ENCODE measurements at regions not wholly inside any gene's neighbourhood (a gene's known extent, or its start where the extent isn't known, plus 50 kb on each side); places are given as distances from the start of the nearest gene placed in this dataset.
A peak's percentile ranks its signal among the peaks of the same experiment; 100 is the strongest.
"Not testable (repeated sequence)": the region's sequence is repeated elsewhere in the genome, so short reads cannot be mapped to it uniquely, and the experiment has no call there.

GRCh38 chr15:89003865-89004725, 84.2 kb upstream of the ABHD2 start:
- no peak overlapping the region for H3K4me3 ChIP-seq (replicated peaks; ENCODE audit: low read depth, low read length)
- peak; percentile 67 for TF ChIP-seq CTCF (IDR thresholded peaks at IDR 0.05; ENCODE audit: low read length, missing control alignments)
- peak; percentile 74 for DNase-seq (ENCODE audit: low read depth)

GRCh38 chr15:89004726-89005030, 83.6 kb upstream of the ABHD2 start:
- DNase-seq (ENCODE audit: low read depth), result no peak
- TF ChIP-seq CTCF (IDR thresholded peaks at IDR 0.05; ENCODE audit: low read length, missing control alignments), result no peak
- no peak overlapping the region for H3K4me3 ChIP-seq (replicated peaks; ENCODE audit: low read depth, low read length)

GRCh38 chr15:89007527-89007926, 80.7 kb upstream of the ABHD2 start:
- DNase-seq (ENCODE audit: low read depth); H3K4me3 ChIP-seq (replicated peaks; ENCODE audit: low read depth, low read length): not testable (repeated sequence)

- TF ChIP-seq CTCF (IDR thresholded peaks at IDR 0.05; ENCODE audit: low read length, missing control alignments), result no peak
- H3K4me3 ChIP-seq (replicated peaks; ENCODE audit: low read depth, low read length), result no peak overlapping the region
- no peak for DNase-seq (ENCODE audit: low read depth)
Observed at GRCh38 chr15:89007989-89008388, 80.3 kb upstream of the ABHD2 start.

- TF ChIP-seq CTCF (IDR thresholded peaks at IDR 0.05; ENCODE audit: low read length, missing control alignments), result no peak
- DNase-seq (ENCODE audit: low read depth), result no peak
- no peak overlapping the region for H3K4me3 ChIP-seq (replicated peaks; ENCODE audit: low read depth, low read length)
Observed at GRCh38 chr15:89009080-89009479, 79.2 kb upstream of the ABHD2 start.

GRCh38 chr15:89015412-89016097, 72.7 kb upstream of the ABHD2 start:
- DNase-seq (ENCODE audit: low read depth), result no peak
- no peak for TF ChIP-seq CTCF (IDR thresholded peaks at IDR 0.05; ENCODE audit: low read length, missing control alignments)
- no peak overlapping the region for H3K4me3 ChIP-seq (replicated peaks; ENCODE audit: low read depth, low read length)

- no peak for TF ChIP-seq CTCF (IDR thresholded peaks at IDR 0.05; ENCODE audit: low read length, missing control alignments)
- DNase-seq (ENCODE audit: low read depth), result peak; percentile 30
- H3K4me3 ChIP-seq (replicated peaks; ENCODE audit: low read depth, low read length), result no peak overlapping the region
Observed at GRCh38 chr15:89016549-89017041, 71.7 kb upstream of the ABHD2 start.

All from fibroblast of pulmonary artery (primary cell).